Mesodermal cell (in vitro differentiated cells): ENCODE measurements at regions not wholly inside any gene's neighbourhood (a gene's known extent, or its start where the extent isn't known, plus 50 kb on each side); places are given as distances from the start of the nearest gene placed in this dataset.
"Not testable (repeated sequence)": the region's sequence is repeated elsewhere in the genome, so short reads cannot be mapped to it uniquely, and the experiment has no call there.

ENCODE experiments used
- H3K27ac ChIP-seq: 2 replicates; pipeline ENCODE4 v1.7.0; 2013; ENCODE audit warnings: mild to moderate bottlenecking, low read depth, low read length, moderate library complexity; ENCODE audit not compliant: severe bottlenecking
- H3K36me3 ChIP-seq: 2 replicates; pipeline ENCODE4 v1.7.1; 2013; ENCODE audit warnings: mild to moderate bottlenecking, low read length, moderate library complexity; ENCODE audit not compliant: control insufficient read depth, insufficient read depth
- H3K4me1 ChIP-seq: one replicate; pipeline ENCODE4 v1.7.1; 2013; ENCODE audit warnings: mild to moderate bottlenecking, low read length; ENCODE audit not compliant: insufficient read depth, control insufficient read depth, poor library complexity, severe bottlenecking
- H3K4me3 ChIP-seq: 2 replicates; pipeline ENCODE4 v1.7.0; 2013; ENCODE audit warnings: low read length, control low read depth, mild to moderate bottlenecking; ENCODE audit not compliant: insufficient read depth, poor library complexity, severe bottlenecking; ENCODE audit errors: extremely low read depth
- H3K9me3 ChIP-seq: 2 replicates; pipeline ENCODE4 v1.7.1; 2013; ENCODE audit warnings: mild to moderate bottlenecking, low read length, moderate library complexity; ENCODE audit not compliant: control insufficient read depth
- WGBS, 2 experiments: methylation state at CpG; one replicate each; pipeline ENCODE4 v1.1.5; 2013; ENCODE audit warnings: missing lambda C conversion rate in 2 of 2; ENCODE audit not compliant: insufficient coverage in 2 of 2; 5-methylcytosine and 5-hydroxymethylcytosine counted together

- no peaks in the 10 kb centered on the region for H3K4me1 ChIP-seq
Observed at GRCh38 chr1:55867304-55867843, 652.2 kb upstream of the USP24 start.

GRCh38 chr1:55865778-55866177 is 650.6 kb upstream of the USP24 start:
- 73 to 93% methylated on average over 4 to 7 of the region's 7 CpGs for WGBS, 2 experiments

More at GRCh38 chr1:55867304-55867843, 652.2 kb upstream of the USP24 start:
- Histone ChIP-seq H3K27ac (no peak overlapping the region), H3K4me3 (no peak overlapping the region), H3K36me3 (no peaks in the 10 kb centered on the region), H3K9me3 (no peaks in the 10 kb centered on the region)
- 84 to 100% methylated on average over 2 to 3 of the region's 3 CpGs for WGBS, 2 experiments

GRCh38 chr1:55864251-55864650 is 649.1 kb upstream of the USP24 start:
- Histone ChIP-seq H3K4me3 (no peak overlapping the region), H3K4me1 (no peaks in the 10 kb centered on the region), H3K36me3 (no peaks in the 10 kb centered on the region), H3K9me3 (no peaks in the 10 kb centered on the region), H3K27ac (no peak overlapping the region)
- 100% methylated on average over 1 of the region's 2 CpGs; no CpG with 5 or more reads in 1 of the 2 experiments for WGBS, 2 experiments

More at GRCh38 chr1:55865778-55866177, 650.6 kb upstream of the USP24 start:
- H3K36me3 ChIP-seq, H3K4me3 ChIP-seq, H3K4me1 ChIP-seq, H3K9me3 ChIP-seq, H3K27ac ChIP-seq: not testable (repeated sequence)

- WGBS, 2 experiments = 100% methylated on average over 1 of the region's 3 CpGs; no CpG with 5 or more reads in 1 of the 2 experiments
- Histone ChIP-seq H3K36me3 (no peaks in the 10 kb centered on the region), H3K4me1 (no peaks in the 10 kb centered on the region), H3K27ac (no peak overlapping the region), H3K9me3 (no peaks in the 10 kb centered on the region), H3K4me3 (no peak overlapping the region)
Observed at GRCh38 chr1:55861676-55862340, 646.6 kb upstream of the USP24 start.

GRCh38 chr1:55860798-55861519 is 645.8 kb upstream of the USP24 start:
- Histone ChIP-seq H3K9me3 (no peaks in the 10 kb centered on the region), H3K36me3 (no peaks in the 10 kb centered on the region), H3K4me1 (no peaks in the 10 kb centered on the region), H3K27ac (no peak overlapping the region), H3K4me3 (no peak overlapping the region)
- 91 to 100% methylated on average over 2 to 4 of the region's 6 CpGs for WGBS, 2 experiments

- Histone ChIP-seq H3K9me3 (no peaks in the 10 kb centered on the region), H3K36me3 (no peaks in the 10 kb centered on the region), H3K4me3 (no peak overlapping the region), H3K4me1 (no peaks in the 10 kb centered on the region), H3K27ac (no peak overlapping the region)
- WGBS, 2 experiments = no CpG with 5 or more reads among the region's 1 CpG
Observed at GRCh38 chr1:55860326-55860725, 645.2 kb upstream of the USP24 start.

GRCh38 chr1:55854911-55855310 is 639.7 kb upstream of the USP24 start:
- no peaks in the 10 kb centered on the region for H3K9me3 ChIP-seq
- H3K4me1 ChIP-seq = no peaks in the 10 kb centered on the region
- 83% methylated on average over 2 of the region's 2 CpGs; no CpG with 5 or more reads in 1 of the 2 experiments for WGBS, 2 experiments
- H3K27ac ChIP-seq = no peak overlapping the region
- no peak overlapping the region for H3K4me3 ChIP-seq
- H3K36me3 ChIP-seq = no peaks in the 10 kb centered on the region

GRCh38 chr1:55848906-55849305 is 633.7 kb upstream of the USP24 start:
- no CpG with 5 or more reads among the region's 1 CpG for WGBS, 2 experiments
- H3K27ac ChIP-seq = no peak overlapping the region
- no peaks in the 10 kb centered on the region for H3K36me3 ChIP-seq
- H3K4me1 ChIP-seq = no peaks in the 10 kb centered on the region
- no peak overlapping the region for H3K4me3 ChIP-seq
- no peaks in the 10 kb centered on the region for H3K9me3 ChIP-seq

- Histone ChIP-seq H3K27ac (no peak overlapping the region), H3K4me3 (no peak overlapping the region), H3K4me1 (no peaks in the 10 kb centered on the region), H3K36me3 (no peaks in the 10 kb centered on the region), H3K9me3 (no peaks in the 10 kb centered on the region)
- WGBS, 2 experiments = no CpG with 5 or more reads among the region's 2 CpGs
Observed at GRCh38 chr1:55846051-55846450, 630.9 kb upstream of the USP24 start.

- WGBS, 2 experiments = 75% methylated on average over 1 of the region's 1 CpG; no CpG with 5 or more reads in 1 of the 2 experiments
- H3K27ac ChIP-seq = no peak overlapping the region
Observed at GRCh38 chr1:55844322-55844721, 629.2 kb upstream of the USP24 start.

GRCh38 chr1:55839626-55840025 is 624.5 kb upstream of the USP24 start:
- no peak overlapping the region for H3K27ac ChIP-seq
- WGBS, 2 experiments = 84 to 94% methylated on average over 2 to 4 of the region's 5 CpGs

More at GRCh38 chr1:55844322-55844721, 629.2 kb upstream of the USP24 start:
- H3K36me3 ChIP-seq = no peaks in the 10 kb centered on the region
- no peaks in the 10 kb centered on the region for H3K9me3 ChIP-seq
- no peak overlapping the region for H3K4me3 ChIP-seq
- no peaks in the 10 kb centered on the region for H3K4me1 ChIP-seq

More at GRCh38 chr1:55839626-55840025, 624.5 kb upstream of the USP24 start:
- Histone ChIP-seq H3K9me3 (no peaks in the 10 kb centered on the region), H3K4me1 (no peaks in the 10 kb centered on the region), H3K36me3 (no peaks in the 10 kb centered on the region), H3K4me3 (no peak overlapping the region)
